Astrocyte (in vitro differentiated cells and primary cell): ENCODE measurements at regions not wholly inside any gene's neighbourhood (a gene's known extent, or its start where the extent isn't known, plus 50 kb on each side); places are given as distances from the start of the nearest gene placed in this dataset.

ENCODE experiments used
- EZH2 ChIP-seq: IDR thresholded peaks from 2 replicates; pipeline ENCODE4 v1.6.1; 2012; ENCODE audit warnings: mild to moderate bottlenecking, low read length, inconsistent platforms; ENCODE audit not compliant: insufficient read depth
- TF ChIP-seq, protein P1 (sequence below): IDR thresholded peaks from 2 replicates; pipeline ENCODE4 v1.5.1; 2011; ENCODE audit warnings: low read depth, mild to moderate bottlenecking, inconsistent platforms, low read length, moderate library complexity; ENCODE audit not compliant: insufficient read depth

DNA sequence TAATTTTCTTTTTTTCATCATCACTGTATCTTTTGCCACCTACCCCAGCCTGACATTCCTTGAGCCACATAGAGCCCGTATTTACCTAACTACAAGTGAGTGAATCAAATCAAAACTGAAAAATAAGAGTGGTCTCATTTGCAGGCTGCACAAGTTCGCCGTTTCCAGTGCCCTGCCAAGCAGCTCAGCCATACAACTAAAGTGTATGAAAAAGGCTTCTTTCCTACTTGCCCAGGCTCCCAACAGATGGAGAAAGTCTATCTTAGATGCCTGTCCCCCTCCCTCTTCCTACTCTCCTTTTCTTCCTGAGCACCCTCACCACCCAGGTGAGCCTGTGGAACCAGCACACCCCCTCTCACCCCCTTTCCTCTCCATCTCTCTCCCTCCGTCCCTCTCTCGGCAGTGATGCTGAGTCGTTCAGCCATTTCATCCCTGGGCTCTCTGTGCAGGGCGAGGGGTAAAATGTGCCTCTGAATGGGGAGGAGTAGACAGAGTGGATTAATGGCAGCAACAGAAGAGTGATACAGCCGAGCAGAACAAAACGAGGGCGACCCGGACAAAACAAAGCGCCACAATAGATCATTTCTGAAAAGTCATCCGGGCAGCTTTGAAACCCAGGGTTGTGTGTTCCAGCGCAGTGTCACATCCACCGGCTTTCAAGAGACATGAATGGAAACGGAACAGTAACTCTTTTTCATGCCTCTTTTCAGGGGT is 65.0 kb upstream of the POU3F3 start:
- TF ChIP-seq, protein P1, sequence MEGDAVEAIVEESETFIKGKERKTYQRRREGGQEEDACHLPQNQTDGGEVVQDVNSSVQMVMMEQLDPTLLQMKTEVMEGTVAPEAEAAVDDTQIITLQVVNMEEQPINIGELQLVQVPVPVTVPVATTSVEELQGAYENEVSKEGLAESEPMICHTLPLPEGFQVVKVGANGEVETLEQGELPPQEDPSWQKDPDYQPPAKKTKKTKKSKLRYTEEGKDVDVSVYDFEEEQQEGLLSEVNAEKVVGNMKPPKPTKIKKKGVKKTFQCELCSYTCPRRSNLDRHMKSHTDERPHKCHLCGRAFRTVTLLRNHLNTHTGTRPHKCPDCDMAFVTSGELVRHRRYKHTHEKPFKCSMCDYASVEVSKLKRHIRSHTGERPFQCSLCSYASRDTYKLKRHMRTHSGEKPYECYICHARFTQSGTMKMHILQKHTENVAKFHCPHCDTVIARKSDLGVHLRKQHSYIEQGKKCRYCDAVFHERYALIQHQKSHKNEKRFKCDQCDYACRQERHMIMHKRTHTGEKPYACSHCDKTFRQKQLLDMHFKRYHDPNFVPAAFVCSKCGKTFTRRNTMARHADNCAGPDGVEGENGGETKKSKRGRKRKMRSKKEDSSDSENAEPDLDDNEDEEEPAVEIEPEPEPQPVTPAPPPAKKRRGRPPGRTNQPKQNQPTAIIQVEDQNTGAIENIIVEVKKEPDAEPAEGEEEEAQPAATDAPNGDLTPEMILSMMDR = no peak
- no peak for TF ChIP-seq EZH2
